ENCODE measurements at regions not wholly inside any gene's neighbourhood (a gene's known extent, or its start where the extent isn't known, plus 50 kb on each side); places are given as distances from the start of the nearest gene placed in this dataset.
"Not testable (repeated sequence)": the region's sequence is repeated elsewhere in the genome, so short reads cannot be mapped to it uniquely, and the experiment has no call there.

DNA sequence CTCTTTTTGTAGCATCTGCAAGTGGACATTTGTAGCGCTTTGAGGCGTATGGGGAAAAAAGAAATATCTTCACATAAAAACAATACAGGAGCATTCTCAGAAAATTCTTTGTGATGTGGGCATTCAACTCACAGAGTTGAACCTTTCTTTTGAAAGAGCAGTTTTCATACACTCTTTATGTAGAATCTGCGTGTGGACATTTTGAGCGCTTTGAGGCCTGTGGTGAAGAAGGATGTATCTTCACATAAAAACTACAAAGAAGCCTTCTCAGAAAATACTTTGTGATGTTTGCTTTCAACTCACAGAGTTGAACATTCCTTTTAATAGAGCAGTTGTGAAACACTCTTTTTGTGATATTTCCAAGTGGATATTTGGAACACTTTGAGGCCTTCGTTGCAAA, 598.4 kb upstream of the ZNF337 start:
- H3K23ac ChIP-seq (ENCODE audit: low read length in 2 of 2), result no peak overlapping the region
- H4K91ac ChIP-seq (ENCODE audit: low read length), result no peak overlapping the region
- H3K18ac ChIP-seq (ENCODE audit: low read depth in 1 of 2, low read length in 2 of 2), result no peak overlapping the region
- H3K4me1 ChIP-seq (ENCODE audit: control insufficient read depth, insufficient read depth, low read depth, low read length), result no peaks in the 10 kb centered on the region
- H3K27me3 ChIP-seq (ENCODE audit: control insufficient read depth in 1 of 2, insufficient read depth in 1 of 2, low read length in 2 of 2), result no peaks in the 10 kb centered on the region
- H2BK5ac ChIP-seq (ENCODE audit: low read depth, low read length, poor library complexity, severe bottlenecking), result no peak overlapping the region
- no peak overlapping the region for H3K4me3 ChIP-seq (ENCODE audit: insufficient read depth in 1 of 2, low read depth in 1 of 2, low read length in 2 of 2)
- no peak overlapping the region for H2BK120ac ChIP-seq (ENCODE audit: low read depth, low read length)
- H3K4me2 ChIP-seq (ENCODE audit: low read length, poor library complexity, severe bottlenecking), result no peak overlapping the region
- no peak overlapping the region for H2BK15ac ChIP-seq (ENCODE audit: low read depth, poor library complexity, severe bottlenecking)
- H3K14ac ChIP-seq (ENCODE audit: low read length in 2 of 2), result no peak overlapping the region
- H2AFZ ChIP-seq (ENCODE audit: low read depth, low read length), result no peak overlapping the region
- H3K27ac ChIP-seq (ENCODE audit: low read length, poor library complexity, severe bottlenecking), result no peak overlapping the region
- H3K9me3 ChIP-seq (ENCODE audit: control insufficient read depth, low read length), result peaks cover 6% of the 10 kb centered on the region
- no peak overlapping the region for H4K8ac ChIP-seq (ENCODE audit: low read length)
- no peaks in the 10 kb centered on the region for H3K36me3 ChIP-seq (ENCODE audit: control insufficient read depth in 1 of 2, insufficient read depth in 2 of 2, low read depth in 1 of 2, low read length in 2 of 2)
- DNase-seq, result no peak
- 80% methylated on average over 1 of the region's 5 CpGs for WGBS
- H2AK5ac ChIP-seq (ENCODE audit: low read length, severe bottlenecking), result no peak overlapping the region
- H3K4ac ChIP-seq (ENCODE audit: low read depth in 1 of 2, low read length in 2 of 2), result no peak overlapping the region
- no peak overlapping the region for H2BK12ac ChIP-seq (ENCODE audit: low read length in 2 of 2)
- H3K79me1 ChIP-seq (replicated peaks; ENCODE audit: low read length, poor library complexity, severe bottlenecking), result no peaks in the 10 kb centered on the region
- no peak overlapping the region for H3K9ac ChIP-seq (ENCODE audit: low read length)

DNA sequence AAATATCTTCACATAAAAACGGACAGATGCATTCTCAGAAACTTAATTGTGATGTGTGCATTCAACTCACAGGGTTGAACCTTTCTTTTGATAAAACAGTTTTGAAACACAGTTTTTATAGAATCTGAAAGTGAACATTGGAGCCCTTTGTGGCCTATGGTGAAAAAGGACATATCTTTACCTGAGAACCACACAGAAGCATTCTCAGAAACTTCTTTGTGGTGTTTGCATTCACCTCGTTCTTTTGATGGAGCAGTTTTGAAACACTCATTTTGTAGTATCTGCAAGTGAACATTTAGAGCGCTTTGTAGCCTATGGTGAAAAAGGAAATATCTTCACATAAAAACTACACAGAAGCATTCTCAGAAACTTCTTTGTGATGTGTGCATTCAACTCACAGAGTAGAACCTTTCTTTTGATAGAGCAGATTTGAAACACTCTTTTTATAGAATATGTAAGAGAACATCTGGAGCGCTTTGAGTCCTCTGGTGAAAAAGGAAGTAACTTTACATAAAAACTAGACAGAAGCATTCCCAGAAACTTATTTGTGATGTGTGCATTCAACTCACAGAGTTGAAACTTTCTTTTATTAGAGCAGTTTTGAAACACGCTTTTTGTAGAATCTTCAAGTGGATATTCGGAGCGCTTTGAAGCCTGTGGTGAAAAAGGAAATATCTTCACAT, 591.9 kb upstream of the ZNF337 start:
- H3K36me3 ChIP-seq (ENCODE audit: control insufficient read depth in 1 of 2, insufficient read depth in 2 of 2, low read depth in 1 of 2, low read length in 2 of 2); H3K27ac ChIP-seq (ENCODE audit: low read length, poor library complexity, severe bottlenecking); DNase-seq; H2BK15ac ChIP-seq (ENCODE audit: low read depth, poor library complexity, severe bottlenecking); H3K9me3 ChIP-seq (ENCODE audit: control insufficient read depth, low read length); H3K14ac ChIP-seq (ENCODE audit: low read length in 2 of 2); H4K8ac ChIP-seq (ENCODE audit: low read length); H3K18ac ChIP-seq (ENCODE audit: low read depth in 1 of 2, low read length in 2 of 2); H2BK5ac ChIP-seq (ENCODE audit: low read depth, low read length, poor library complexity, severe bottlenecking); H4K91ac ChIP-seq (ENCODE audit: low read length); H2BK12ac ChIP-seq (ENCODE audit: low read length in 2 of 2); H2AK5ac ChIP-seq (ENCODE audit: low read length, severe bottlenecking); H2BK120ac ChIP-seq (ENCODE audit: low read depth, low read length); H3K9ac ChIP-seq (ENCODE audit: low read length); H3K23ac ChIP-seq (ENCODE audit: low read length in 2 of 2); H3K79me1 ChIP-seq (replicated peaks; ENCODE audit: low read length, poor library complexity, severe bottlenecking); H2AFZ ChIP-seq (ENCODE audit: low read depth, low read length); H3K4me2 ChIP-seq (ENCODE audit: low read length, poor library complexity, severe bottlenecking); H3K4ac ChIP-seq (ENCODE audit: low read depth in 1 of 2, low read length in 2 of 2); H3K27me3 ChIP-seq (ENCODE audit: control insufficient read depth in 1 of 2, insufficient read depth in 1 of 2, low read length in 2 of 2); H3K4me1 ChIP-seq (ENCODE audit: control insufficient read depth, insufficient read depth, low read depth, low read length); H3K4me3 ChIP-seq (ENCODE audit: insufficient read depth in 1 of 2, low read depth in 1 of 2, low read length in 2 of 2): not testable (repeated sequence)
- WGBS, result 80% methylated on average over 1 of the region's 7 CpGs

DNA sequence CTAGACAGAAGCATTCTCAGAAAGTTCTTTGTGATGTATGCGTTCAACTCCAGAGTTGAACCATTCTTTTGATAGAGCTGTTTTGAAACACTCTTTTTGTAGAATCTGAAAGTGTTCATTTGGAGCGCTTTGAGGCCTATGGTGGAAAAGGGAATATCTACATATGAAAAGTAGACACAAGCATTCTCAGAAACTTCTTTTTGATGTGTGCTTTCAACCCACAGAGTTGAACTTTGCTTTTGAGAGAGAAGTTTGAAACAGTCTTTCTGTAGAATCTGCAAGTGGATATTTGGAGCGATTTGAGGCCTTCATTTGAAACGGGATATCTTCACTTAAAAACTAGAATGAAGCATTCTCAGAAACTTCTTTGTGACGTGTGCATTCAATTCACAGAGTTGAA, 582.6 kb upstream of the ZNF337 start:
- no peaks in the 10 kb centered on the region for H3K27me3 ChIP-seq (ENCODE audit: control insufficient read depth in 1 of 2, insufficient read depth in 1 of 2, low read length in 2 of 2)
- no peak overlapping the region for H3K4ac ChIP-seq (ENCODE audit: low read depth in 1 of 2, low read length in 2 of 2)
- H3K9me3 ChIP-seq (ENCODE audit: control insufficient read depth, low read length), result no peaks in the 10 kb centered on the region
- H4K8ac ChIP-seq (ENCODE audit: low read length), result no peak overlapping the region
- H3K79me1 ChIP-seq (replicated peaks; ENCODE audit: low read length, poor library complexity, severe bottlenecking), result no peaks in the 10 kb centered on the region
- H3K18ac ChIP-seq (ENCODE audit: low read depth in 1 of 2, low read length in 2 of 2), result no peak overlapping the region
- no peak overlapping the region for H2BK15ac ChIP-seq (ENCODE audit: low read depth, poor library complexity, severe bottlenecking)
- no peak overlapping the region for H4K91ac ChIP-seq (ENCODE audit: low read length)
- no peak overlapping the region for H2BK120ac ChIP-seq (ENCODE audit: low read depth, low read length)
- H3K4me3 ChIP-seq (ENCODE audit: insufficient read depth in 1 of 2, low read depth in 1 of 2, low read length in 2 of 2), result no peak overlapping the region
- no peaks in the 10 kb centered on the region for H3K4me1 ChIP-seq (ENCODE audit: control insufficient read depth, insufficient read depth, low read depth, low read length)
- no peaks in the 10 kb centered on the region for H3K36me3 ChIP-seq (ENCODE audit: control insufficient read depth in 1 of 2, insufficient read depth in 2 of 2, low read depth in 1 of 2, low read length in 2 of 2)
- H2AFZ ChIP-seq (ENCODE audit: low read depth, low read length), result no peak overlapping the region
- no peak overlapping the region for H3K14ac ChIP-seq (ENCODE audit: low read length in 2 of 2)
- DNase-seq, result no peak
- no peak overlapping the region for H2BK12ac ChIP-seq (ENCODE audit: low read length in 2 of 2)
- H2AK5ac ChIP-seq (ENCODE audit: low read length, severe bottlenecking), result no peak overlapping the region
- no peak overlapping the region for H3K4me2 ChIP-seq (ENCODE audit: low read length, poor library complexity, severe bottlenecking)
- H2BK5ac ChIP-seq (ENCODE audit: low read depth, low read length, poor library complexity, severe bottlenecking), result no peak overlapping the region
- H3K9ac ChIP-seq (ENCODE audit: low read length), result no peak overlapping the region
- H3K23ac ChIP-seq (ENCODE audit: low read length in 2 of 2), result no peak overlapping the region
- WGBS, result 75% methylated on average over 4 of the region's 5 CpGs
- H3K27ac ChIP-seq (ENCODE audit: low read length, poor library complexity, severe bottlenecking), result no peak overlapping the region

- Histone ChIP-seq H3K14ac (ENCODE audit: low read length in 2 of 2) (no peak overlapping the region), H3K4me3 (ENCODE audit: insufficient read depth in 1 of 2, low read depth in 1 of 2, low read length in 2 of 2) (no peak overlapping the region), H3K4ac (ENCODE audit: low read depth in 1 of 2, low read length in 2 of 2) (no peak overlapping the region), H3K4me2 (ENCODE audit: low read length, poor library complexity, severe bottlenecking) (no peak overlapping the region), H3K9ac (ENCODE audit: low read length) (no peak overlapping the region), H2AFZ (ENCODE audit: low read depth, low read length) (no peak overlapping the region), H3K79me1 (replicated peaks; ENCODE audit: low read length, poor library complexity, severe bottlenecking) (no peaks in the 10 kb centered on the region), H3K27me3 (ENCODE audit: control insufficient read depth in 1 of 2, insufficient read depth in 1 of 2, low read length in 2 of 2) (no peaks in the 10 kb centered on the region), H3K27ac (ENCODE audit: low read length, poor library complexity, severe bottlenecking) (no peak overlapping the region), H2BK5ac (ENCODE audit: low read depth, low read length, poor library complexity, severe bottlenecking) (no peak overlapping the region), H3K23ac (ENCODE audit: low read length in 2 of 2) (no peak overlapping the region), H2BK12ac (ENCODE audit: low read length in 2 of 2) (no peak overlapping the region), H3K18ac (ENCODE audit: low read depth in 1 of 2, low read length in 2 of 2) (no peak overlapping the region), H3K4me1 (ENCODE audit: control insufficient read depth, insufficient read depth, low read depth, low read length) (no peaks in the 10 kb centered on the region), H3K9me3 (ENCODE audit: control insufficient read depth, low read length) (no peaks in the 10 kb centered on the region), H2BK15ac (ENCODE audit: low read depth, poor library complexity, severe bottlenecking) (no peak overlapping the region), H2AK5ac (ENCODE audit: low read length, severe bottlenecking) (no peak overlapping the region), H4K8ac (ENCODE audit: low read length) (no peak overlapping the region), H3K36me3 (ENCODE audit: control insufficient read depth in 1 of 2, insufficient read depth in 2 of 2, low read depth in 1 of 2, low read length in 2 of 2) (no peaks in the 10 kb centered on the region), H4K91ac (ENCODE audit: low read length) (no peak overlapping the region), H2BK120ac (ENCODE audit: low read depth, low read length) (no peak overlapping the region)
- no peak for DNase-seq
- 92% methylated on average over 21 of the region's 21 CpGs for WGBS
Measured at GRCh38 chr20:26277339-26277738, 580.7 kb upstream of the ZNF337 start.
